ENCODE measurements at regions not wholly inside any gene's neighbourhood (a gene's known extent, or its start where the extent isn't known, plus 50 kb on each side); places are given as distances from the start of the nearest gene placed in this dataset.

DNA sequence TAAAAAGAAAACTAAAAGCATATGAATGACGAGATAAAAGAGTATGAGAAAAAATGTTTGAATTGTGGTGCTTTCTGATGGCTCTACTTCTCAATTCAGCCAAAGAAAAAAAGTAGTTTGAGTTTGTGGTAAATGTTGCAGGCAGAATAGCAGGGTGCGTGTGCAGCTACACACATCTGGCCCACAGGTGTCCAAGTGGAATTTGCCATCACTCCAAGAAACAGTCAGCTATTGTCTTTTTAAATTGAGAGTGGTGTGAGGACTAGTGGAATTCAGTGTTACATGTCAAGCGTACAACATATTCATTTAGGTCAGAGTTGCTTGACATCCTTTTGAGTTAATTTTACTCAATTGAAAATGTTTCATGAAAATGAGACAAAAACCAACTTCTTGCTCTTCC, 424.8 kb upstream of the MAD2L1 start:
- H3K27ac Mint-ChIP-seq = no peak overlapping the region
- no peaks in the 10 kb centered on the region for H3K9me3 Mint-ChIP-seq
- no peaks in the 10 kb centered on the region for H3K4me1 Mint-ChIP-seq
- no peak for DNase-seq
- H3K27me3 Mint-ChIP-seq = no peaks in the 10 kb centered on the region
- ATAC-seq = no peak
- H3K4me3 Mint-ChIP-seq = no peak overlapping the region

DNA sequence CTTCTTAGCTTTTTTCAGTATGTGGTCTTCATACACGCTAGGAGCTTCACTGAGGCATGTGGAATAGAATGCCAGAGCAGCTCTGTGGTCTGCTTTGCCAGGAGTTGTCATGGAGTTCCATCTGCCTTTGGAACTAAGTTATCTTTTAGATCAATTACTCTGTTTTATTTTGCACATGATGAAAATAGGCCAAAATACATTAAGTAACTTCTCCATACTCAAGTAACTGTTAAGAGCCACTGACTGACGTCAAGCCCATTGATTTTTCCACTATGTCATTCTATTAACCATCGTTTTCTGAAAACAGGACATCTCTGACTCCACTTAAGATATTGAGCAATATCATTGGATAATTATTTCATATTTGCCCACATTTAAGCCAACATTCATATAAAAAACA, 415.1 kb upstream of the MAD2L1 start:
- no peak overlapping the region for H3K4me3 Mint-ChIP-seq
- H3K27me3 Mint-ChIP-seq = no peaks in the 10 kb centered on the region
- H3K4me1 Mint-ChIP-seq = no peaks in the 10 kb centered on the region
- DNase-seq (no peak), ATAC-seq (no peak)
- no peaks in the 10 kb centered on the region for H3K9me3 Mint-ChIP-seq
- no peak overlapping the region for H3K27ac Mint-ChIP-seq

DNA sequence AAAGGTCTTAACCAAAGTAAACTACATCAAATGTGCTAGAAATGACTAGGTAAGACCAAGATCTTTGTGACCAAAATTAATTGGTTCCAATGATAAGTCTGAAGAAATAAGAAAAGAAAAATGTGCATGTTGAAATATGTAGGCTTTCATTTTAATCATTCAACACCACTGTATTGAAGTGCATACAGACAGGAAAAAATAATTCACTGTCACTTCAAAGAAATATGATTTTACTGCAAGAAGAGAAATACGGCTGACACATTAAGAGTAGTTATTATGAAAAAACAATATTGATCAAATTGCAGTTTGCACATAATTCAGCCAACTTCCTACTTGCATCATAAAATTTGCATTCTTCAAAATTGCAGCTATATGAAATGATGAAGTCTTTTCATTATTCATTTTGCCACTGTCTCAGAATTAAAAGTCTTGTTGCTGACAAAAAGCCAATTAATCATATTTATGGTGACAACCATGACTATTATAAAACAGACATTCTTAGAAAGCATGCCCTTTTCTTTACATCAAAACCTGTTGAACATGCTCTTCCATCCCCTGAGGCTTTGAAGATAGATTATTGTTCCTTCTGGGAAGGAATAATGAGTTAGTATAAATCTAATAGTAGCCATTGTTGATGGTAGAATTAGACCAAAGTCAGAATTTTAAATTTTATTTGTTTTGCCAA, 405.9 kb upstream of the MAD2L1 start:
- Mint-ChIP-seq H3K9me3 (no peaks in the 10 kb centered on the region), H3K27me3 (no peaks in the 10 kb centered on the region), H3K4me3 (no peak overlapping the region), H3K27ac (no peak overlapping the region), H3K4me1 (no peaks in the 10 kb centered on the region)
- ATAC-seq (no peak), DNase-seq (no peak)

DNA sequence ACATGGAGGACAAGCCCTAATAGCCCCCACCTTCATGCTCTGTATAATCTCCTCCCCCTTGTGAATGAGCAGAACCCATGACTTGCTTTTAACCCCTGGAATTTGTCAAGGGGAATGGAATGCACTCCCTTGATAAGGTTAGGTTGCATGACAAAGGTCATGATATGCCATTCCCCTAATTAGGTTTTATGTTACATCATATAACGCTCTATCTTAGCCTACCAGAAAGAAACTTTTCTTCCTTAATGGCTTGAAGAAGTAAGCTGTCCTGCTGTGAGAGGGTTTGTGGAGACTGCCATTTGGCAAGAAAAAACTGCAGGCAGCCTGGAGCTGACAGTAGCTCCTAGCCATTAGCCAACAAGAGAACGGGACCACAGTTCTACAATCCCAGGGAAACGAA, 399.8 kb upstream of the MAD2L1 start:
- DNase-seq = no peak
- no peak for ATAC-seq
- Mint-ChIP-seq H3K9me3 (peaks cover 19 to 29% of the 10 kb centered on the region in 2 donors), H3K27me3 (no peaks in the 10 kb centered on the region), H3K27ac (no peak overlapping the region), H3K4me1 (peaks cover 6% of the 10 kb centered on the region), H3K4me3 (no peak overlapping the region)

DNA sequence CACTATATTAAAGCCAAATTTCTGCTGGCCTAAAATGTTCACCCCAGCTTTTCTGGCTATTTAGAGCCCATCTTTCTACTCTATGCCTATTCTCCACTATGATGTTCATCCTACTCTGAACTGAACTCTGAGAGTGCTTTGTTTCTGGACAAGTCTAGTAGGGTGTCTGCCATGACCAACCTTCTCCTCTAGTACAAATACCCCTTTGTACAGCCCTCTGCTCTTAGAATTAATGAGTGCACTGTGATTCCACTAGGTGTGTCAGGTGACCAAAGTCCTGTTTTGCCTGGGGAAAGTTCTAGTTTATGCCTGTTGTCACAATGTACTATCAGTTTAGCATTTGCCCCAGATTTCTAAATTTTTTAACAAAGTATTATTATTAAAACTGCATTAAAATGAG, 388.1 kb upstream of the MAD2L1 start:
- Mint-ChIP-seq H3K27ac (no peak overlapping the region), H3K4me1 (no peaks in the 10 kb centered on the region), H3K9me3 (no peaks in the 10 kb centered on the region), H3K27me3 (peaks cover 18% of the 10 kb centered on the region), H3K4me3 (no peak overlapping the region)
- no peak for DNase-seq
- no peak for ATAC-seq

DNA sequence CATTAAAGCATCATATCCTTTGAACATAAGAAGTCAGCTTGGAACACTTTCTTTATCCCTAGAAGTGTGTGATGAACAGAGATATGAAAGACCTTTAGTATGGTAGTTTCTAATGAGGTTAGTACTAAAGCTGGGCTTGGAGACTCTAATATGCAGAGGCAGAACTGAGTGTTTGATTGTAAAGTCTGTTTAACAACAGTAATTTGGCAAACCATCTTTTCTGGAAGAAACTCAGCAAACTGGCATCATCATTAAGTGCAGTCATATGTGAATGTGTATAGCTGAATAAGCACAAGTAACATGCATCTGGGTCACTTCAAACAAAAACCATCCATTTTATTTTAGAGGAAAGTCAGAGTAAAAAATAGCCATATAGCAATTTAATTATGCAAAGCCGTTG, 385.9 kb upstream of the MAD2L1 start:
- ATAC-seq (no peak), DNase-seq (no peak)
- Mint-ChIP-seq H3K27me3 (peaks cover 18% of the 10 kb centered on the region), H3K27ac (no peak overlapping the region), H3K4me1 (no peaks in the 10 kb centered on the region), H3K4me3 (no peak overlapping the region), H3K9me3 (no peaks in the 10 kb centered on the region)

DNA sequence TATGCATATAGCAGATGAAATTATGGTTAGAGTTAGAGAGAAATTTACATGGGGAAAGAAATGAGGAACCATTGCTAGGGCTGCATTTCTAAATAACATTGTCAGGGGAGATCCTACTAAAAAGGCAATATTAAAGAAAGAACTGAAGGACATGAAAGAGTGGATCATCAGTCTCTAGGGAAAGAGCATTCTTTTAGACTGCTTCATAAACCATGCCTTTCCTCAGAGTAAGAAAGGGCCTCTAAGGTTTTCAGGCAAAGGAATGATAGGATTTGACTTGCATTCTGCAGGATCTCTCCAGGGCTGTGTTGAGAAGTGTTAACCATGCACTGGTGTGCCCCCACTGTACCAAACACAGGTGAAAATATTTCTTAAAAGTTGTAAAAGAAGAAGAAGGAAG, 385.4 kb upstream of the MAD2L1 start:
- peaks cover 18% of the 10 kb centered on the region for H3K27me3 Mint-ChIP-seq
- H3K27ac Mint-ChIP-seq = no peak overlapping the region
- ATAC-seq (no peak), DNase-seq (no peak)
- H3K4me3 Mint-ChIP-seq = no peak overlapping the region
- H3K4me1 Mint-ChIP-seq = no peaks in the 10 kb centered on the region
- no peaks in the 10 kb centered on the region for H3K9me3 Mint-ChIP-seq

DNA sequence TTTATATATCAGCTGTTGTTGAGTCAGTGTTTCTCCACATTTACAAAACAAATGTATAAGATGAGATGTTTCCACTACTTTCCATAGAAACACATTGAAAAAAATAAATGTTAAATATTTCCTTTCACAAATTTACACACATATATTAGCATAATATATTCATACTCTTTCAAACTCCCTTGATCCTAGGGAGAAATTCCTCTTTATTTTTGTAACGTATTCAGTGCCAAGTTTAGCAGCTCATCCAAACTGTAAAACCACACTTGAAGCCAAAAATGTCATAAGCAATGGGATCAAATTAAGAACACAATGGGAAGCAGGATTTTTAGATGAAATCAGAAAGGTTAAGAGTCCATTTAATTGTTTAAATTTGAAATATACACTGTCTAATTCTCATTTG, 381.1 kb upstream of the MAD2L1 start:
- ATAC-seq = no peak
- no peaks in the 10 kb centered on the region for H3K4me1 Mint-ChIP-seq
- no peak for DNase-seq
- H3K4me3 Mint-ChIP-seq = no peak overlapping the region
- H3K27me3 Mint-ChIP-seq = peaks cover 26% of the 10 kb centered on the region
- no peaks in the 10 kb centered on the region for H3K9me3 Mint-ChIP-seq
- H3K27ac Mint-ChIP-seq = no peak overlapping the region

DNA sequence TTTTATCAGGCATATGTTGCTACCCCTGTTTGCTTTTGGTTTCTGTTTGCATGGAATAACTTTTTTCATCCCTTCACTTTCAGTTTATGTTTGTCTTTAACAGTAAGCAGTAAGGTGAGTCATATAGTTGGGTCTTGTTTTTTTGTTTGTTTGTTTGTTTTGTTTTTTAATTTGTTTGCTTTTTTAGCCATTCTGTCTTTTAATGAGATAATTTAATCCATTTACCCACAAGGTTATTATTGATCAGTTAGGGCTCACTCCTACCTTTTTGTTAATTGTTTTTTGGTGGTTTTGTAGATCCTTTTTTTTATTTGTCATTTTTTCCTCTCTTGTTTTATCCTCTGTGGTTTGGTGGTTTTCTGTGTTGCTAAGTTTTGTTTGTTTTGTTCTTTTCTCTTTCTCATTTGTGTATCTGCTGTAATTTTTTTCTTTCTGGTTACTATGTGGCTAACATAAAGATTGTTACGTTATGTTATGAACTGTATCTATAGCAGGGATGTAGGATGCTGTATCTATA, 379.5 kb upstream of the MAD2L1 start:
- no peaks in the 10 kb centered on the region for H3K9me3 Mint-ChIP-seq
- peaks cover 10% of the 10 kb centered on the region for H3K27me3 Mint-ChIP-seq
- H3K27ac Mint-ChIP-seq = no peak overlapping the region
- no peaks in the 10 kb centered on the region for H3K4me1 Mint-ChIP-seq
- ATAC-seq (no peak), DNase-seq (no peak)
- no peak overlapping the region for H3K4me3 Mint-ChIP-seq

DNA sequence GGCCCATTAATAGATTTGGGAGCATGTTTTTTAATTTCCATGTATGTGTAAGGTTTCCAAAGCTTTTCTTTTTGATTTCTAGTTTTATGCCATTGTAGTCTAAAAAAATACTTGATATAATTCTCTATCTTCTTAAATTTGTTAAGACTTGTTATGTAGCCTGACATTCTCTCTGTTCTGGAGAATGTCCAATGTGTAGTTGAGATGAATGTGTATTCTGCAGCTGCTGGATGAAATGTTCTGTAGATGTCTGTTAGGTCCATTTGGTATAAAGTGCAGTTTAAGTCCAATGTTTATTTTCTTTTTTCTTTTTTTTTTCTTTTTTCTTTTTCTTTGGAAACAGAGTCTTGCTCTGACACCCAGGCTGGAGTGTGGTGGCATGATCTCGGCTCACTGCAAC, 378.5 kb upstream of the MAD2L1 start:
- no peak for DNase-seq
- H3K27me3 Mint-ChIP-seq = peaks cover 8% of the 10 kb centered on the region

DNA sequence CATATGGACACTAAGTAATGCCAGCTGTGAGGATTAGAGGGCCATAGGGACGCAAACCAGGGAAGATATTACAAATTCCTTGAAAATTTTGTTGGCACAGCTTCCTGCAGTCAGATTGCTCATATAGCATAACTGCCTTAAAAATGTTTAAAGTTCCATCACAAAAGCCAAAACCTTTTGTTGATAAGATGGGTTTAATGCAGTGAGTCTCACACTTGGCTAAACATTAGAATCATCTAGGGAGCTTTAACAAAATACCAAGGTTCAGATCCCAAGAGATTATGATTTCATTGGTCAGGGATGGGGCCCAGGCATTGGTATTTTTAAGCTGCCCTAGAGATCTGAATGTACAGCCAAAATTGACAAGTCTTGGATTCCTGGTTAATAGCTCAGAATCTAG, 376.5 kb upstream of the MAD2L1 start:
- DNase-seq (no peak), ATAC-seq (no peak)
- no peak overlapping the region for H3K27ac Mint-ChIP-seq
- H3K27me3 Mint-ChIP-seq = peaks cover 8% of the 10 kb centered on the region
- no peaks in the 10 kb centered on the region for H3K9me3 Mint-ChIP-seq
- no peak overlapping the region for H3K4me3 Mint-ChIP-seq
- H3K4me1 Mint-ChIP-seq = no peaks in the 10 kb centered on the region

More for the DNA sequence above, 378.5 kb upstream of the MAD2L1 start:
- Mint-ChIP-seq H3K4me1 (no peaks in the 10 kb centered on the region), H3K27ac (no peak overlapping the region), H3K9me3 (no peaks in the 10 kb centered on the region), H3K4me3 (no peak overlapping the region)
- no peak for ATAC-seq

DNA sequence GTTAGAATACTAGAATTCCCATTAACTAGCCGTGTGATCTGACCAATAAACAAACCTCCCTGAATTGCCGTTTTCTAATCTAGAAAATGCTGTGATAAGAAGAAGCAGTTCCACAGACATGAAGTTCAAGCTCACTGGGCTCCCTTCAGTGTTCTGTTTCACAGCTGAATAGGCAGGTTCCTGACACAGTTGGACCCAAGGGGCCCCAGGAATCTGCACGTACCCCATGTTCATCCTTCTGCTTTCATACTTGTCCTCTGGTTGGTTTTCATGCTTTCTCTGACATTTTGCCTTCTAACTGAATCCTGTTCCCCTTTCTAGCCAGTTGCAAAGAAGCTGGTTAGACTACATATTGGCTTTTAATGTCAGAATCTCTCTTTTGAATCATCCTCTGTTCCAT, 374.1 kb upstream of the MAD2L1 start:
- H3K4me3 Mint-ChIP-seq = no peak overlapping the region
- no peaks in the 10 kb centered on the region for H3K27me3 Mint-ChIP-seq
- H3K27ac Mint-ChIP-seq = no peak overlapping the region
- H3K9me3 Mint-ChIP-seq = no peaks in the 10 kb centered on the region
- H3K4me1 Mint-ChIP-seq = no peaks in the 10 kb centered on the region
- ATAC-seq (no peak), DNase-seq (no peak)

DNA sequence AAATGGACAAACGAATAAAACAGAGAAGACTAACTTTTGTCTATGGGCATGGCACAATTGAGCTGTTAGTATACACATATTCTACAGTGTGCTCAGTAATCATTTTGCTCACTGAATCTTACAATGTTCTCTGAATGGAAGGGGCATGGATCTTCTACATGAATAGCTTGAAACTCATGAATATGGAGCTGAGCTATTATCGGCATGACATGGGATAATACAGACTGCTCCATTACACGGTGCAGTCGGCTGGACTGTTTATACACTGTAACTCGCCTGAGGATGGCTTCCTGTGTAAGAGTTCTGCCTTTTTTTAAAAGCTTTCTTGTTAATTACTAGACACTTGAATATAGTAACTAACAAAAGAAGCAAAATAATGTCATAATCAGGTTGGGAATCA, 368.5 kb upstream of the MAD2L1 start:
- no peaks in the 10 kb centered on the region for H3K4me1 Mint-ChIP-seq
- peak overlapping the region in 1 of 2 donors; percentile 21 for H3K27ac Mint-ChIP-seq
- no peaks in the 10 kb centered on the region for H3K27me3 Mint-ChIP-seq
- ATAC-seq = no peak
- H3K9me3 Mint-ChIP-seq = no peaks in the 10 kb centered on the region
- H3K4me3 Mint-ChIP-seq = no peak overlapping the region
- no peak for DNase-seq

DNA sequence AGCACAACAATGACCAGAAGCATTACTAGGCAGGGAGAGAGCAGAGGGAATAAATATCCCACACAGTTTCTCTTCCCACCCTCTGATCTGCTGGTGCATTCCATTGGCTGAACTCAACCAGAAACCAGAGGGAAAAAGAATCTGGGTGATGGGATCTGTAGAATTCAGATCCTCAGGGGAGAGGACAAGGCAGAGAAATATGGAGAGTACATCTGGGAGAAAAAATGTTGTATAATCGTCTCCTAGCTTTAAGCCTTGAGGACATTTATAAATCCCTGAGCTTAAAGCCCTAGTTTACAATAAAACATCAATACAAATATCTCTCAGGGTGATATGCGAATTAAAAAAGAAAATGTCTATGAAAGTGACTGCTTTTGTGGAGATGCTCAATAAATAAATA, 368.1 kb upstream of the MAD2L1 start:
- H3K4me3 Mint-ChIP-seq = no peak overlapping the region
- no peak for DNase-seq

DNA sequence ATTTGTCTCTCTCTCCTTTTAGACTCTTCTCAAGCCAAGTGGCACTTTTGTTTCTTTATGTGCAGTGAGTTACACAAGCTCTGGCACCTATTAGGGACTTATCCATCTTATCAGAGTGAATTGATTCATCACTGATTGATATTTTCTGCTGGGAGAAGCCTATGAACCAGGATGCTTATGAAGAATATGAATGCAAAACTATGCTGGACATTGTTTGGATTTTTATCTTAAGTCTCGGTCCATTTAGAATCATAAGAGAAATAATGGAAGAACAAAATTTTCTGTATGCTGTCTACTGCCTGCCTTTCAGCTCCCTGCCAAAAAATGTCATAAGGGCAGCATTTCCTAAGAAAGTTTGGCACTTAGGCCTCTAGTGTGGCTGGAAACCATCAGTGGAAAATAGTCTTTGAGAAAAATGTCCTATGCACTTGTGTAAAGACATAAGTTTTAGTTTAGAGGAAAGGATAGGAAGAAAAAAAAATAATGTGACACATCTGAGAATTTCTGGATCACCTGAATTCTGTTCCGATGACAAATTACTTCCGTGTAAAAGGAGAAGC, 365.7 kb upstream of the MAD2L1 start:
- Mint-ChIP-seq H3K4me1 (no peaks in the 10 kb centered on the region), H3K27ac (no peak overlapping the region), H3K27me3 (no peaks in the 10 kb centered on the region), H3K9me3 (no peaks in the 10 kb centered on the region), H3K4me3 (no peak overlapping the region)
- ATAC-seq (no peak), DNase-seq (no peak)

More for the DNA sequence above, 368.1 kb upstream of the MAD2L1 start:
- H3K27ac Mint-ChIP-seq = no peak overlapping the region
- ATAC-seq = no peak
- H3K4me1 Mint-ChIP-seq = no peaks in the 10 kb centered on the region
- no peaks in the 10 kb centered on the region for H3K27me3 Mint-ChIP-seq
- H3K9me3 Mint-ChIP-seq = no peaks in the 10 kb centered on the region

DNA sequence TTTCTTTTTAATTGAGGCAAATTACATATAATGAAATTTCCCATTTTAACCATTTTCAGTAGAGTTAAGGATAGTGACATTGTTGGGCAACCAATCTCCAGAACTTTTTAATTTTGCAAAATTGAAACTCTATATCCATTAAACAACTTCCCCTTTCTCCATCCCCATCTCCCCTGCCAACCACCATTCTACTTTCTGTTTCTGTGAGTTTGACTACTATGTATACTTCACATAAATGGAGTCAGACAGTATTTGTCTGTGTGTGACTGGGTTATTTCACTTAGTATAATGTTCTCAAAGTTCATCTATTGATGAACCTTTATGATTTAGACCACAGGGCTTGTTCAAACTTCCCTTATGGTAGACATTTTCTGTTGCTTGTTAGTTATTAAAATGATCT, 364.5 kb upstream of the MAD2L1 start:
- DNase-seq = no peak
- no peaks in the 10 kb centered on the region for H3K9me3 Mint-ChIP-seq

DNA sequence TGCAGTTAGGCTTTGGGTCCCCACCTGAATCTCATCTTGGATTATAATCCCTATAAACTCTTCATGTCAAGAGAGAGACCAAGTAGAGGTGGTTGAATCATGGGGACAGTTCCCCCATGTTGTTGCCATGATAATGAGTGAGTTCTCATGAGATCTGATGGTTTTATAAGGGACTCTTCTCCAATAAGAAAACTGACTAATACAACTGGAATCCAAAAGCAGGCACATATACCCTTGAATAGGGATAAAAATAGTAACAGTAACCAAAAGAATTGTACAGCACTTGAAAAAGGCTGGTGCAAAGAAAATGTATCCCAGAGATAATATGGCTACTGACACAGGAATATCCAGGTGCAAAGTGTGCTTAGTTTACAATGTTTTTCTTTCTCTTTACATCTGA, 351.5 kb upstream of the MAD2L1 start:
- Mint-ChIP-seq H3K4me1 (no peaks in the 10 kb centered on the region), H3K27me3 (no peaks in the 10 kb centered on the region), H3K27ac (no peak overlapping the region), H3K4me3 (no peak overlapping the region), H3K9me3 (peaks cover 15 to 19% of the 10 kb centered on the region in 2 donors)
- DNase-seq (no peak), ATAC-seq (no peak)

More for the DNA sequence above, 364.5 kb upstream of the MAD2L1 start:
- Mint-ChIP-seq H3K4me3 (no peak overlapping the region), H3K27me3 (no peaks in the 10 kb centered on the region), H3K27ac (no peak overlapping the region), H3K4me1 (no peaks in the 10 kb centered on the region)
- no peak for ATAC-seq
